ENCODE measurements at regions not wholly inside any gene's neighbourhood (a gene's known extent, or its start where the extent isn't known, plus 50 kb on each side); places are given as distances from the start of the nearest gene placed in this dataset. TPM values are rescaled to one million over a fixed set of nuclear protein-coding genes. Genes with fewer than 3 reads are reported as not detected.
A peak's percentile ranks its signal among the peaks of the same experiment; 100 is the strongest.

GRCh38 chr16:85562093-85562786 lies 50.9 kb upstream of the GSE1 start:
- no peak for TF ChIP-seq CTCF (IDR thresholded peaks at IDR 0.05)
- no peaks in the 10 kb centered on the region for H3K9me3 ChIP-seq
- intact Hi-C loops (cut with DNase I): no loop called here
- peak overlapping the region; percentile 48 for H3K27ac ChIP-seq
- ATAC-seq (no peak), DNase-seq (no peak)
- H3K36me3 ChIP-seq: no peaks in the 10 kb centered on the region
- no peaks in the 10 kb centered on the region for H3K27me3 ChIP-seq (ENCODE audit: low read depth)
- peaks cover 95% of the 10 kb centered on the region for H3K4me1 ChIP-seq
- no peak overlapping the region for H3K4me3 ChIP-seq

GRCh38 chr16:85563034-85563433 lies 50.1 kb upstream of the GSE1 start:
- Histone ChIP-seq H3K9me3 (no peaks in the 10 kb centered on the region), H3K4me3 (peak overlapping the region; percentile 13), H3K27me3 (ENCODE audit: low read depth) (no peaks in the 10 kb centered on the region), H3K27ac (peak overlapping the region; percentile 78), H3K4me1 (peaks cover 95% of the 10 kb centered on the region), H3K36me3 (no peaks in the 10 kb centered on the region)
- TF ChIP-seq CTCF (IDR thresholded peaks at IDR 0.05): no peak
- DNase-seq (no peak), ATAC-seq (no peak)
- intact Hi-C loops (cut with DNase I): no loop called here

Small RNA genes lying in the stretch of these regions (microRNA-seq; reads per million reads assigned to microRNA genes)
- gene MIR5093 (ENCODE audit: borderline number of aligned reads): not detected

All from lower lobe of right lung (tissue), 2 donors.